H1 (cell line): ENCODE measurements at regions not wholly inside any gene's neighbourhood (a gene's known extent, or its start where the extent isn't known, plus 50 kb on each side); places are given as distances from the start of the nearest gene placed in this dataset.

Experiments
- CTCF ChIA-PET: fragments of 300-600 bp; sonication (Branson Sonifier 250); formaldehyde crosslinking; loops from one replicate; lab custom pipeline; 2021; ENCODE audit not compliant: partially characterized antibody; lab: Charles Lee
- POLR2A ChIA-PET: fragments of 300-600 bp; sonication (Branson Sonifier 250); formaldehyde crosslinking; loops from one replicate; lab custom pipeline; 2021; ENCODE audit warnings: inconsistent platforms; ENCODE audit not compliant: partially characterized antibody; lab: Charles Lee
- DNase-seq, 2 experiments: peaks; one replicate each; pipeline versions ENCODE4 v3.0.0 to v3.0.0-alpha.2; 2010 to 2022; ENCODE audit warnings: low spot score in 2 of 2, low read depth in 1 of 2, mixed read lengths in 1 of 2
- FAIRE-seq: peaks from 2 replicates; lab custom pipeline; 2011; peaks lifted over from hg19 to GRCh38; lab: Jason Lieb, UNC
- H2AFZ ChIP-seq: 2 replicates; pipeline ENCODE4 v1.8.1; 2012; ENCODE audit warnings: low read length, inconsistent platforms
- H2AK5ac ChIP-seq: 2 replicates; pipeline ENCODE4 v1.6.1; 2013; ENCODE audit warnings: low read depth, low read length
- H2BK120ac ChIP-seq: replicated peaks from 2 replicates; pipeline ENCODE3; 2013; ENCODE audit warnings: low read depth, low read length, inconsistent platforms
- H2BK12ac ChIP-seq: 2 replicates; pipeline ENCODE4 v1.6.1; 2013; ENCODE audit warnings: low read depth, low read length
- H2BK15ac ChIP-seq: 2 replicates; pipeline ENCODE4 v1.6.1; 2013; ENCODE audit warnings: low read length
- H2BK20ac ChIP-seq: 2 replicates; pipeline ENCODE4 v1.6.1; 2013; ENCODE audit warnings: low read length
- H2BK5ac ChIP-seq: 2 replicates; pipeline ENCODE4 v1.6.1; 2013; ENCODE audit warnings: low read depth, low read length
- H3K14ac ChIP-seq: 2 replicates; pipeline ENCODE4 v1.6.1; 2013; ENCODE audit warnings: inconsistent platforms; ENCODE audit not compliant: insufficient read length
- H3K18ac ChIP-seq: 2 replicates; pipeline ENCODE4 v1.6.1; 2013; ENCODE audit warnings: low read length; ENCODE audit errors: extremely low read depth
- H3K23ac ChIP-seq: 2 replicates; pipeline ENCODE4 v1.6.1; 2013; ENCODE audit warnings: inconsistent platforms; ENCODE audit not compliant: insufficient read length
- H3K23me2 ChIP-seq: 2 replicates; pipeline ENCODE4 v1.6.1; 2013; ENCODE audit warnings: low read depth, low read length
- H3K27ac ChIP-seq: 2 replicates; pipeline ENCODE4 v1.6.1; 2011; ENCODE audit warnings: low read depth, low read length, inconsistent platforms
- H3K27me3 ChIP-seq, 4 experiments: replicated peaks in 1 of 4; 1 replicate in 1 of 4; 2 replicates in 3 of 4; pipeline versions ENCODE4 v1.6.1 to v1.8.1; 2011 to 2013; ENCODE audit warnings: low read length in 3 of 4, mild to moderate bottlenecking in 3 of 4, inconsistent platforms in 2 of 4, mixed read lengths in 2 of 4, moderate library complexity in 1 of 4; ENCODE audit not compliant: control insufficient read depth in 3 of 4, insufficient read depth in 3 of 4; ENCODE audit errors: extremely low read depth in 1 of 4
- H3K36me3 ChIP-seq, 4 experiments: 2 replicates each; pipeline versions ENCODE4 v1.6.1 to v1.8.1; 2011 to 2013; ENCODE audit warnings: mild to moderate bottlenecking in 4 of 4, low read length in 3 of 4, moderate library complexity in 2 of 4, control low read depth in 1 of 4, inconsistent platforms in 1 of 4; ENCODE audit not compliant: insufficient read depth in 4 of 4, control insufficient read depth in 2 of 4
- H3K4ac ChIP-seq: replicated peaks from 2 replicates; pipeline ENCODE3; 2013; ENCODE audit warnings: low read length, low read depth, mixed read lengths, inconsistent platforms; ENCODE audit not compliant: insufficient read length
- H3K4me1 ChIP-seq, 4 experiments: replicated peaks in 1 of 4; 1 replicate in 1 of 4; 2 replicates in 3 of 4; pipeline versions ENCODE4 v1.6.1 to v1.8.1; 2011 to 2013; ENCODE audit warnings: low read length in 3 of 4, inconsistent platforms in 2 of 4, mixed read lengths in 1 of 4; ENCODE audit not compliant: insufficient read depth in 4 of 4, control insufficient read depth in 3 of 4
- H3K4me2 ChIP-seq, 2 experiments: 2 replicates each; pipeline versions ENCODE4 v1.6.1 to v1.8.1; 2011 to 2013; ENCODE audit warnings: low read depth in 2 of 2, low read length in 2 of 2, control low read depth in 1 of 2, inconsistent platforms in 1 of 2, mild to moderate bottlenecking in 1 of 2; ENCODE audit not compliant: insufficient read depth in 1 of 2
- H3K4me3 ChIP-seq, 4 experiments: fragments of 200-600, 300-600 bp in 1 of 4; sonication (generic), shearing (Covaris generic), sonication (Bioruptor Twin) in 1 of 4; 2 replicates each; pipeline versions ENCODE4 v1.5.1 to v1.8.1; 2011 to 2016; ENCODE audit warnings: low read length in 4 of 4, low read depth in 3 of 4, control low read depth in 2 of 4, inconsistent platforms in 2 of 4, mild to moderate bottlenecking in 2 of 4, mixed read lengths in 1 of 4, moderate library complexity in 1 of 4; ENCODE audit not compliant: insufficient read depth in 2 of 4; ENCODE audit errors: extremely low read depth in 1 of 4
- H3K56ac ChIP-seq: replicated peaks from 2 replicates; pipeline ENCODE3; 2013; ENCODE audit warnings: low read depth, mild to moderate bottlenecking, mixed read lengths, low read length, inconsistent platforms; ENCODE audit not compliant: insufficient read length
- H3K79me1 ChIP-seq: 2 replicates; pipeline ENCODE4 v1.6.1; 2013; ENCODE audit warnings: low read depth, low read length, control low read depth
- H3K79me2 ChIP-seq, 2 experiments: 2 replicates each; pipeline versions ENCODE4 v1.6.1 to v1.8.1; 2012 to 2013; ENCODE audit warnings: low read length in 2 of 2, mild to moderate bottlenecking in 2 of 2, inconsistent platforms in 1 of 2; ENCODE audit not compliant: insufficient read depth in 2 of 2, control insufficient read depth in 1 of 2
- H3K9ac ChIP-seq, 4 experiments: replicated peaks in 1 of 4; 1 replicate in 1 of 4; 2 replicates in 3 of 4; pipeline versions ENCODE4 v1.6.1 to v1.8.1; 2011 to 2013; ENCODE audit warnings: low read depth in 3 of 4, low read length in 3 of 4, control low read depth in 2 of 4, mild to moderate bottlenecking in 2 of 4, moderate library complexity in 2 of 4, inconsistent platforms in 1 of 4; ENCODE audit errors: extremely low read depth in 1 of 4
- H3K9me3 ChIP-seq, 2 experiments: 2 replicates each; pipeline versions ENCODE4 v1.6.1 to v1.8.1; 2012 to 2013; ENCODE audit warnings: mild to moderate bottlenecking in 2 of 2, moderate library complexity in 2 of 2, control low read depth in 1 of 2, inconsistent platforms in 1 of 2, low read depth in 1 of 2, low read length in 1 of 2, mixed read lengths in 1 of 2; ENCODE audit not compliant: insufficient read depth in 2 of 2
- H4K20me1 ChIP-seq, 2 experiments: replicated peaks in 1 of 2; 2 replicates each; pipeline versions ENCODE3 to v1.8.1; 2011 to 2013; ENCODE audit warnings: inconsistent platforms in 2 of 2, low read length in 2 of 2, mild to moderate bottlenecking in 1 of 2; ENCODE audit not compliant: insufficient read depth in 2 of 2, control insufficient read depth in 1 of 2
- H4K5ac ChIP-seq: 2 replicates; pipeline ENCODE4 v1.6.1; 2013; ENCODE audit warnings: low read length, low read depth, mixed read lengths, inconsistent platforms; ENCODE audit not compliant: insufficient read length
- H4K8ac ChIP-seq: 2 replicates; pipeline ENCODE4 v1.8.0; 2013; ENCODE audit warnings: mild to moderate bottlenecking, moderate library complexity, low read length, inconsistent platforms; ENCODE audit not compliant: insufficient read depth; ENCODE audit errors: extremely low read depth
- H4K91ac ChIP-seq: replicated peaks from 2 replicates; pipeline ENCODE3; 2013; ENCODE audit warnings: low read length, mixed read lengths, inconsistent platforms; ENCODE audit not compliant: insufficient read length
- GTF2F1 ChIP-seq: IDR thresholded peaks from 2 replicates; pipeline ENCODE4 v1.6.1; 2012; ENCODE audit warnings: low read depth, low read length, improper control_type of control experiment, borderline replicate concordance
- KDM4A ChIP-seq: IDR thresholded peaks from one replicate; pipeline ENCODE4 v1.7.1; 2012; ENCODE audit warnings: low read depth, mild to moderate bottlenecking, moderate library complexity, low read length, inconsistent platforms; ENCODE audit not compliant: severe bottlenecking
- KDM5A ChIP-seq: fragments of 200-600 bp; IDR thresholded peaks from 2 replicates; pipeline ENCODE4 v1.7.1; 2012; ENCODE audit warnings: mild to moderate bottlenecking, low read length, inconsistent platforms, mixed read lengths
- NRF1 ChIP-seq: IDR thresholded peaks from 2 replicates; pipeline ENCODE4 v1.6.1; 2011; ENCODE audit warnings: mild to moderate bottlenecking, low read depth, low read length, improper control_type of control experiment
- POLR2A ChIP-seq, 2 experiments: IDR thresholded peaks; 1 replicate in 1 of 2; 2 replicates in 1 of 2; pipeline ENCODE4 v1.6.1; 2011; ENCODE audit warnings: low read depth in 2 of 2, low read length in 2 of 2, mild to moderate bottlenecking in 2 of 2; ENCODE audit errors: control extremely low read depth in 1 of 2
- RFX5 ChIP-seq: IDR thresholded peaks from 2 replicates; pipeline ENCODE4 v1.6.1; 2011; ENCODE audit warnings: low read depth, low read length, improper control_type of control experiment, borderline replicate concordance
- SIRT6 ChIP-seq: IDR thresholded peaks from one replicate; pipeline ENCODE4 v1.7.1; 2012; ENCODE audit warnings: low read length, inconsistent platforms
- SP2 ChIP-seq: IDR thresholded peaks from 2 replicates; pipeline ENCODE4 v1.6.1; 2012; ENCODE audit warnings: mild to moderate bottlenecking, low read length, inconsistent platforms
- TBP ChIP-seq: IDR thresholded peaks from 2 replicates; pipeline ENCODE4 v1.6.1; 2011; ENCODE audit warnings: low read depth, low read length, improper control_type of control experiment
- WGBS, 2 experiments: shearing (Covaris generic) in 1 of 2; methylation state at CpG; one replicate each; pipeline versions ENCODE4 v1.1.6 to v1.1.7; 2013 to 2015; ENCODE audit warnings: low lambda C conversion rate in 2 of 2, mixed read lengths in 2 of 2, inconsistent platforms in 1 of 2, low coverage in 1 of 2, missing lambda C conversion rate in 1 of 2; ENCODE audit not compliant: insufficient replicate concordance in 2 of 2, insufficient coverage in 1 of 2, insufficient read length in 1 of 2; ENCODE audit errors: extremely low coverage in 1 of 2, missing lambda C conversion rate in 1 of 2; 5-methylcytosine and 5-hydroxymethylcytosine counted together
- TF ChIP-seq, protein P1 (sequence below): IDR thresholded peaks from 2 replicates; pipeline ENCODE4 v1.6.1; 2012; ENCODE audit warnings: low read length, inconsistent platforms
- TF ChIP-seq, protein P2 (sequence below): IDR thresholded peaks from 2 replicates; pipeline ENCODE4 v1.6.1; 2012; ENCODE audit warnings: inconsistent platforms

GRCh38 chr4:1562771-1563170 lies 121.3 kb downstream of the FAM53A start:
- Histone ChIP-seq H2BK5ac (no peak overlapping the region), H3K79me1 (no peaks in the 10 kb centered on the region), H2BK15ac (no peak overlapping the region), H3K23ac (no peak overlapping the region), H3K4me2 (no peak overlapping the region), H4K5ac (no peak overlapping the region), H2BK20ac (no peak overlapping the region), H2AK5ac (no peak overlapping the region), H4K91ac (no peak overlapping the region), H3K27me3 (no peaks in the 10 kb centered on the region), H3K23me2 (no peaks in the 10 kb centered on the region), H3K4ac (no peak overlapping the region), H4K8ac (no peak overlapping the region), H2BK120ac (no peak overlapping the region), H3K9me3 (no peaks in the 10 kb centered on the region), H3K56ac (no peak overlapping the region), H3K27ac (no peak overlapping the region), H3K79me2 (no peaks in the 10 kb centered on the region), H2AFZ (no peak overlapping the region), H3K9ac (no peak overlapping the region), H3K14ac (no peak overlapping the region), H4K20me1 (no peaks in the 10 kb centered on the region), H3K18ac (no peak overlapping the region; the same call in 1 of the 2 replicates), H3K4me1 (peaks cover 0 to 14% (median 8%) of the 10 kb centered on the region in 4 experiments; a peak in 5 of 7 replicates), H3K4me3 (no peak overlapping the region), H3K36me3 (no peaks in the 10 kb centered on the region), H2BK12ac (no peak overlapping the region)
- no peak for DNase-seq
- CTCF ChIA-PET, result interaction anchor here (1.1 to 5.0 kb wide), 4 partner anchors 9 to 43 kb away, joined by 3 to 32 read pairs (median 4); no protein-coding TSS in a partner anchor
- no peak for FAIRE-seq
- 90% methylated on average over 8 of the region's 12 CpGs; no CpG with 5 or more reads in 1 of the 2 experiments for WGBS, 2 experiments
- TF ChIP-seq TBP, result no peak
- no peak for TF ChIP-seq RFX5
- TF ChIP-seq, protein P1, sequence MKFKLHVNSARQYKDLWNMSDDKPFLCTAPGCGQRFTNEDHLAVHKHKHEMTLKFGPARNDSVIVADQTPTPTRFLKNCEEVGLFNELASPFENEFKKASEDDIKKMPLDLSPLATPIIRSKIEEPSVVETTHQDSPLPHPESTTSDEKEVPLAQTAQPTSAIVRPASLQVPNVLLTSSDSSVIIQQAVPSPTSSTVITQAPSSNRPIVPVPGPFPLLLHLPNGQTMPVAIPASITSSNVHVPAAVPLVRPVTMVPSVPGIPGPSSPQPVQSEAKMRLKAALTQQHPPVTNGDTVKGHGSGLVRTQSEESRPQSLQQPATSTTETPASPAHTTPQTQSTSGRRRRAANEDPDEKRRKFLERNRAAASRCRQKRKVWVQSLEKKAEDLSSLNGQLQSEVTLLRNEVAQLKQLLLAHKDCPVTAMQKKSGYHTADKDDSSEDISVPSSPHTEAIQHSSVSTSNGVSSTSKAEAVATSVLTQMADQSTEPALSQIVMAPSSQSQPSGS, result no peak
- no peak for TF ChIP-seq KDM5A
- TF ChIP-seq SP2, result no peak
- TF ChIP-seq POLR2A (IDR thresholded peaks at IDR 0.05; ENCODE audit: control extremely low read depth in 1 of 2, low read depth in 2 of 2, low read length in 2 of 2), result no peak
- TF ChIP-seq, protein P2, sequence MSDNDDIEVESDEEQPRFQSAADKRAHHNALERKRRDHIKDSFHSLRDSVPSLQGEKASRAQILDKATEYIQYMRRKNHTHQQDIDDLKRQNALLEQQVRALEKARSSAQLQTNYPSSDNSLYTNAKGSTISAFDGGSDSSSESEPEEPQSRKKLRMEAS, result no peak
- no peak for TF ChIP-seq SIRT6
- TF ChIP-seq GTF2F1, result no peak
- TF ChIP-seq NRF1, result no peak
- TF ChIP-seq KDM4A, result no peak
- POLR2A ChIA-PET, result interaction anchor here (1.5 to 1.6 kb wide), 2 partner anchors 9 to 16 kb away, joined by 4 to 7 read pairs; no protein-coding TSS in a partner anchor
